ENCODE measurements at regions not wholly inside any gene's neighbourhood (a gene's known extent, or its start where the extent isn't known, plus 50 kb on each side); places are given as distances from the start of the nearest gene placed in this dataset.

DNA sequence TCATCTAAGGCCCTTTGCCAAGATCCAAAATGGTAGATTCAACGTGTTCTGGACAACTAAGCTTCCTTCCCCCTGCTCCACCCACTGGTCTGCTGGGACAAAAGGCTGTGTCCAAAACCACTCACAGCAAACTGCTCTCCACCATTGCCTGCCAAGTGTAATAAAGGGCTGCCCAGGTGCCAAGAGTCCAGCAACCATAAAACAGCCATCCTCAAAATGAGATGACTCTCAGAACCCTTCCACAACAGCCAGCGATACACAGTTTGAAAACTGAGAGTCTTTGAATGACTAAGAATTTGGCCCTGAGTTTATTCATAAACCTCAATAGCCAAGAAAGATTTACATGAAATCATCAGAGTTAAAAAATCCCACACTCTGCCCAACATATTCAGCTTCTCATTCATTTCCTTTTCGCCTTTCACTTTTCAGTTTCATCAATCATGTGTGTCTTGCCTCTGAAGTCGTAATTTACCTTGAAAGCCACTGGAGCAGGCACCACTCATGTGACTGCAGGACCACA lies 658.1 kb upstream of the MGMT start:
- TF ChIP-seq CTCF (IDR thresholded peaks at IDR 0.05; ENCODE audit: low read depth, low read length) = no peak
- DNase-seq (ENCODE audit: extremely low read depth, low read depth) = no peak

GRCh38 chr10:128811511-128811910 lies 655.5 kb upstream of the MGMT start:
- TF ChIP-seq CTCF (IDR thresholded peaks at IDR 0.05; ENCODE audit: low read depth, low read length) = no peak
- no peak for DNase-seq (ENCODE audit: extremely low read depth, low read depth)

DNA sequence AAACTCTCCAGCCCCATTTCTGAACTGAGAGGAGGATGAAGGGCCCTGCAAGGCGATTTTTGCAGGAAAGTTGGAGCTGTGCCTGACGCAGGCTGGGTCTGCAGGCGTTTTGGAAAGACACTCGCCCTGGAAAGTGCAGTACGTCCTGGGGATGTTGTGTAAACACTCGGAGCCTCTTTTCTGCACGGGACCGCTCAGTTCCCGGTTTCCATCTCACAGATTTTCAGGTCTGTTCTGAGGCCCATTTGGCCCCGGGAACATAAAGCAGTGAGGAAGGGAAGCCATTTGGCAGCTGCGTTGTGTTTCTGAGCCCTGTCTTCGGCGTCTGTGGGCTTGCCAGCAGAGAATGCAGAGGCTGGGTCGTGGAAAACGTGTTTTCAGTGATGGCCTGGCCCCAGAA lies 655.0 kb upstream of the MGMT start:
- TF ChIP-seq CTCF (IDR thresholded peaks at IDR 0.05; ENCODE audit: low read depth, low read length) = no peak
- no peak for DNase-seq (ENCODE audit: extremely low read depth, low read depth)

DNA sequence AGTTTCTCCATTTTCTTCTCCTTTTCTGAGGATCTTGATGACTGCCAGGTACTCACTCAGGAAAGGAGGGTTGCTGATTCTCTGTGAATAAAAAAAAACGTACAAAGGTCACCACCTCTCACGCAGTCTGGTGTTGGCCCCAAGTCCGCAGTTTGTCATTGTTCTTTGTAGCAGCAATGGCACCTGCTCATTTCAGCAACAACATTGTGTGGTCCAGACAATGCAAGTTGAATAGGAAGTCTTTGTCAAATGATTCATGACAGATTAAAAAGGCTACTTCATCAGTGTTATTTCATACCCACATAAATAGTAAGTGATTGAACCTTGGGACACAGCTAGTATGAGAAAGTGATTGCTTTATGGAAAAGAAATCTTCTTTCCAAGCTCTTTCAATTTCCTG lies 653.5 kb upstream of the MGMT start:
- TF ChIP-seq CTCF (IDR thresholded peaks at IDR 0.05; ENCODE audit: low read depth, low read length) = no peak
- DNase-seq (ENCODE audit: extremely low read depth, low read depth) = no peak

DNA sequence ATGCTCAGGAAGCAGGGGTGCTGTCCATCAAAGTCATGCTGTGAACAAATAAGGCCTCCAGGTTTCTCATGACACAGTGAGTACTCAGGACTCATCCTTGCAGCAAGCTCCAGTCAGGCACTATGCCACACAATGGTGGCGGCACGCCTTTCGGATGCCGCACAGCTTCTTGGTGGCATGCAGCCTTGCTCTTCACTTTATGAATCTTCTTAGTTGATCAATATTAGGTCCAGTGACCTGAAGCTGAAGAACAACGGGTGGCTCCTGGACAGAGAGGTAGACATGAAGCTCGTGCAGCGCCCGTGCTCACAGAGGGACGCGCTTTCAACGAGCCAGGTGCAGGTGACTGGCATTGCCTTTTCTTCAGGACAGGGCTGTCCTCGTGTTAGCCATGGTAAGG lies 653.0 kb upstream of the MGMT start:
- DNase-seq (ENCODE audit: extremely low read depth, low read depth) = no peak
- TF ChIP-seq CTCF (IDR thresholded peaks at IDR 0.05; ENCODE audit: low read depth, low read length) = no peak

- TF ChIP-seq CTCF (IDR thresholded peaks at IDR 0.05; ENCODE audit: low read depth, low read length) = no peak
- no peak for DNase-seq (ENCODE audit: extremely low read depth, low read depth)
Measured at GRCh38 chr10:128814782-128815181, 652.3 kb upstream of the MGMT start.

GRCh38 chr10:128816726-128817125 lies 650.3 kb upstream of the MGMT start:
- TF ChIP-seq CTCF (IDR thresholded peaks at IDR 0.05; ENCODE audit: low read depth, low read length) = no peak
- DNase-seq (ENCODE audit: extremely low read depth, low read depth) = no peak
